AG04449 (cell line): ENCODE measurements at regions not wholly inside any gene's neighbourhood (a gene's known extent, or its start where the extent isn't known, plus 50 kb on each side); places are given as distances from the start of the nearest gene placed in this dataset.

Source experiments
- CTCF ChIA-PET: fragments of 350-600 bp; formaldehyde crosslinking; extraction: SDS; loops from one replicate; lab custom pipeline; 2021; ENCODE audit warnings: antibody characterized with exemption; lab: Yijun Ruan, JAX
- POLR2A ChIA-PET: fragments of 400-600, 350-600 bp; formaldehyde crosslinking; extraction: SDS; loops from one replicate; lab custom pipeline; 2020; ENCODE audit warnings: antibody characterized with exemption, inconsistent platforms; lab: Yijun Ruan, JAX
- DNase-seq: peaks from one replicate; pipeline ENCODE4 v3.0.0-alpha.2; 2010; ENCODE audit warnings: low read depth, low spot score
- H3K4me3 ChIP-seq: 2 replicates; pipeline ENCODE4 v1.5.1; 2011; ENCODE audit warnings: low read depth, mild to moderate bottlenecking, control low read depth, low read length
- TF ChIP-seq, protein P1 (sequence below): IDR thresholded peaks from one replicate; pipeline ENCODE4 v1.5.1; 2011; ENCODE audit warnings: mild to moderate bottlenecking, moderate library complexity, low read length, control low read depth, inconsistent platforms; ENCODE audit not compliant: insufficient read depth; ENCODE audit errors: missing control alignments

DNA sequence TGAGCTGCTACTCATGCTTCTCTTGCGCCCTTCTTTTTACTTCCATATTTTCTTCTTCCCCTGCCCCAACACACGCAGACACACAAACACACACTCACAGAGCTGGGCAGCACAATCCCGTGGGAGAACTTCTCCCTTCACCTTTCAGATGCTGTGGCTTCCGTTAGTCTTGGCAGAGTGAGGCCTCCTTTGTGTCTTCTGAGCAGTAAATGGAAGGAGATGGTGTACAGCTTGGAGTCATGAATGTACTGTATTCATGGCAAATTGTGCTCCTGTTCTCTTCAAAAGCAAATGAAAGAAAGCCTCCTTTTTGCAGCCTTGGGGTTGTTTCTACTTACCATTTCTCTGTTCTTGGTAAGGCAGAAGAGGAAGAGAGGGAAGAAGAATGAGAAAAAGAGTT lies 456.6 kb upstream of the TLE4 start:
- H3K4me3 ChIP-seq, result no peak overlapping the region
- CTCF ChIA-PET, result no interaction called here
- no peak for DNase-seq
- POLR2A ChIA-PET, result no interaction called here
- TF ChIP-seq, protein P1, sequence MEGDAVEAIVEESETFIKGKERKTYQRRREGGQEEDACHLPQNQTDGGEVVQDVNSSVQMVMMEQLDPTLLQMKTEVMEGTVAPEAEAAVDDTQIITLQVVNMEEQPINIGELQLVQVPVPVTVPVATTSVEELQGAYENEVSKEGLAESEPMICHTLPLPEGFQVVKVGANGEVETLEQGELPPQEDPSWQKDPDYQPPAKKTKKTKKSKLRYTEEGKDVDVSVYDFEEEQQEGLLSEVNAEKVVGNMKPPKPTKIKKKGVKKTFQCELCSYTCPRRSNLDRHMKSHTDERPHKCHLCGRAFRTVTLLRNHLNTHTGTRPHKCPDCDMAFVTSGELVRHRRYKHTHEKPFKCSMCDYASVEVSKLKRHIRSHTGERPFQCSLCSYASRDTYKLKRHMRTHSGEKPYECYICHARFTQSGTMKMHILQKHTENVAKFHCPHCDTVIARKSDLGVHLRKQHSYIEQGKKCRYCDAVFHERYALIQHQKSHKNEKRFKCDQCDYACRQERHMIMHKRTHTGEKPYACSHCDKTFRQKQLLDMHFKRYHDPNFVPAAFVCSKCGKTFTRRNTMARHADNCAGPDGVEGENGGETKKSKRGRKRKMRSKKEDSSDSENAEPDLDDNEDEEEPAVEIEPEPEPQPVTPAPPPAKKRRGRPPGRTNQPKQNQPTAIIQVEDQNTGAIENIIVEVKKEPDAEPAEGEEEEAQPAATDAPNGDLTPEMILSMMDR, result no peak

DNA sequence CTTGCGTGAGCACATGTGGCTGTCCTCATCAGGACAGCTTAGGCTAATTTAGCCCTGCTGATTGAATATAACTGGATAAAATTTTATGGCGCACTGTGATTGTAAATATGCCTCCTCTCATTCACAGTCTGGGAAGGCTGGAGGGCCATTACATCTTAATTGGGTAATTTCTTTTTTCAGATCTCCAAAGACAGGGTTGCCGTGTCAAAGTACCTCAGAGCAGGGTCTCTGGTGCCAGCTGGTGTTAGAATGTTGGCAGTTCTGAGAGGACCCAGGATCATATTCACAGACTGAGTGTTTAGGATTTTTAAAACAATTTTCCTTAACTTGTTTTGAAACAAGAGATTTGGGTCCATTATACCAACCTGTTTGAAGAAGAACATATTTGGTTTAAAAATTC lies 455.7 kb upstream of the TLE4 start:
- TF ChIP-seq, protein P1, result no peak
- ChIA-PET CTCF (no interaction called here), POLR2A (no interaction called here)
- no peak for DNase-seq
- H3K4me3 ChIP-seq, result no peak overlapping the region

DNA sequence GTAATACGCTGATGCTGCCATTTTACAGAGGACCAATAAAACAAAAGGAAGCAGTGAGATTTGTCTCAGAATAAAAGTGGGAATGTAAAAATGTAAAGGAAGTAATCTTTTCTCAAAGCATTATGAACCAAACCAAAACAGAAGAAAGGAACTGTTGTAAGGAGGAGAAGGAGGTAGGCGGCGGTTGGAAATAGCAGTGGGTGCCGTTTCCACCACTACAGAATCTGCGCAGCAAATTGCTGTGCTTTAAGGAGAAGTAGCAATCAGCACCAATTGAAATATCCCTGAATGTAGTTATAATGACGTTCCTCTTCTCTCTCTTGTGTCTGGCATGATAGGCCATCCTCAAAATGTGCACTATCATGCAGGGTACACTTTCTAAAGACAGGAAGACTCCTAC lies 455.1 kb upstream of the TLE4 start:
- ChIA-PET POLR2A (no interaction called here), CTCF (interaction anchor here (2.7 kb wide), 1 partner anchor 13 kb away, joined by 10 read pairs; no protein-coding TSS in a partner anchor)
- DNase-seq, result no peak
- no peak overlapping the region for H3K4me3 ChIP-seq
- TF ChIP-seq, protein P1, result no peak

DNA sequence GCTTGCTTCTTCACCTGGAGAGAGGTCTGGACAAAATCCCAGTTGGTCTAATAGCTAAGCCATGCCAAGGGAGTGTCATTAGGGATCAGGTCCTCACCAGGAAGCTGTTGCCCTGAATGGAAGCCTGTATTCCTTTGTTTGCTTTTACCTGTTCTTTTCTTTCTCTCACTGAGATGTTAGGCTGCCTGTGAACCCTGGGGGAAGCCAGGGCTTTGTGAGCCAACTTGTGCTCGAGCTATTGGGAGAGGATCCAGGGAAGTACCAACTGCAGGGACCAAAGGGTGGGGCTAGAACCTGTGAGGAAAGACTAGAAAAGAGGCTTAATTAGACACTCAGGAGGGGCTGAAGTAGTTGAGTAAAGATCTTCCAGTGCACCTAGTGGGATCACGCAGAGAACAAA lies 451.2 kb upstream of the TLE4 start:
- TF ChIP-seq, protein P1, result no peak
- CTCF ChIA-PET, result interaction anchor here (1.6 kb wide), 1 partner anchor 9 kb away, joined by 4 read pairs; no protein-coding TSS in a partner anchor
- DNase-seq, result no peak
- POLR2A ChIA-PET, result no interaction called here
- no peak overlapping the region for H3K4me3 ChIP-seq

DNA sequence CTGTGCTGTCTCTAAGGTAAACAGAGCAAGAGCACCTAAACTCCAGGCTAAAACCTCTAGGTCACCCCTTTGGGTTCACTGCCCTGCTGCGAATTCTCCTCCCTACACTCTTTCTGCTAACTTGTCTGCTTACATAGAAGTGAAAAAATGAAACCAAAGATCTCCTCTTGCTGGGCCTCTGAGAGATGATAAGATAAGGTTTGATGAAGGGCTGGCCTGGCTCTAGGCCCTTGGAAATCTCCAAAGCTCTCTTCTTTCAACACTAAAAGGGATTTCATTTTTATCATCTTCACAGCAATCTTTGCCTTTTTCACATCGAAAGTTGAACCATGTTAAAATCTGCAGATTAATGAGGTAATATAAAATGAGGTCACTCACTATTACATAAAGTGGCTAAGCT lies 450.8 kb upstream of the TLE4 start:
- TF ChIP-seq, protein P1, result no peak
- CTCF ChIA-PET, result interaction anchor here (1.6 kb wide), 1 partner anchor 8 kb away, joined by 4 read pairs; no protein-coding TSS in a partner anchor
- POLR2A ChIA-PET, result no interaction called here
- H3K4me3 ChIP-seq, result no peak overlapping the region
- no peak for DNase-seq

DNA sequence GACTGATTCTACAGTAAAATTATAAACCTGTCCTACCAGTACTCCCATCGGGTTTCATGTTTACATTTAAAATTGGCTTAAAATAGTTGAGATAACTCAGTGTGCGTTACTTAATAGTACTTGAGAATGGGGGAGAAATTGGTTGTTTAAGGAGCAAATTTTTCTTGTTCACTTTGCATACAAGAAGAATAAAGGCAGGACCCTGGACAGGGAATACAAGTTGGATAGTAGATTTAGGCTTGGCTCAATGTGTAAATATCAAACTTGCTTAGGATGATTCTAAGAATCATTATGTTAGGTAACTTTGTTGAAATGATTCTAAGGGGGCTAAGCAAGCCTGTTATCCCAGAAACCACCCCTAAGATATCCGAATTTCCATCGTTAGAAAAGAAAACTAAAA lies 448.4 kb upstream of the TLE4 start:
- ChIA-PET POLR2A (no interaction called here), CTCF (no interaction called here)
- H3K4me3 ChIP-seq, result no peak overlapping the region
- TF ChIP-seq, protein P1, result no peak
- DNase-seq, result no peak
